ENCODE measurements at regions not wholly inside any gene's neighbourhood (a gene's known extent, or its start where the extent isn't known, plus 50 kb on each side); places are given as distances from the start of the nearest gene placed in this dataset.
A peak's percentile ranks its signal among the peaks of the same experiment; 100 is the strongest.

- ATAC-seq (no peak), DNase-seq (ENCODE audit: low read depth, low spot score) (no peak)
- no peak overlapping the region for H3K4me3 ChIP-seq (ENCODE audit: low read depth in 2 of 2, low read length in 2 of 2)
- ChIA-PET CTCF (no interaction called here), POLR2A (no interaction called here)
- no TSS peak for BruUV-seq (replicated peaks)
- H3K36me3 ChIP-seq (ENCODE audit: control insufficient read depth, insufficient read depth, low read length) = no peaks in the 10 kb centered on the region
- H3K9me3 ChIP-seq (ENCODE audit: control insufficient read depth, insufficient read depth, low read depth, low read length) = no peaks in the 10 kb centered on the region
- no peak overlapping the region for H3K27ac ChIP-seq (ENCODE audit: low read length)
- H3K27me3 ChIP-seq (ENCODE audit: control insufficient read depth, insufficient read depth, low read length) = no peaks in the 10 kb centered on the region; the same call in 1 of the 2 replicates
- in situ Hi-C loops (cut with HindIII; ENCODE audit: low pct_unique_long_range_greater_than_20kb, low sequenced_read_pairs) = no loop called here
- TF ChIP-seq SIN3A (IDR thresholded peaks at IDR 0.05; ENCODE audit: borderline replicate concordance, insufficient read depth, low read depth, low read length) (no peak), TCF7L2 (IDR thresholded peaks at IDR 0.05; ENCODE audit: low read depth, low read length) (no peak), POLR2AphosphoS5 (IDR thresholded peaks at IDR 0.05; ENCODE audit: low read depth, low read length) (no peak), CTCF (IDR thresholded peaks at IDR 0.05) (no peak), REST (IDR thresholded peaks at IDR 0.05; ENCODE audit: insufficient read depth in 1 of 2, low read depth in 2 of 2, low read length in 1 of 2) (no peak)
- H3K4me1 ChIP-seq (ENCODE audit: control insufficient read depth, insufficient read depth, low read length) = no peaks in the 10 kb centered on the region
- intact Hi-C loops (cut with micrococcal nuclease; ENCODE audit: unreplicated experiment) = no loop called here
These were observed 1428.6 kb downstream of the LRRC4C start for GRCh38 chr11:40030867-40031266.

- no peaks in the 10 kb centered on the region for H3K36me3 ChIP-seq (ENCODE audit: control insufficient read depth, insufficient read depth, low read length)
- no peak overlapping the region for H3K27ac ChIP-seq (ENCODE audit: low read length)
- TF ChIP-seq CTCF (IDR thresholded peaks at IDR 0.05) (no peak), REST (IDR thresholded peaks at IDR 0.05; ENCODE audit: insufficient read depth in 1 of 2, low read depth in 2 of 2, low read length in 1 of 2) (no peak), SIN3A (IDR thresholded peaks at IDR 0.05; ENCODE audit: borderline replicate concordance, insufficient read depth, low read depth, low read length) (no peak), TCF7L2 (IDR thresholded peaks at IDR 0.05; ENCODE audit: low read depth, low read length) (no peak), POLR2AphosphoS5 (IDR thresholded peaks at IDR 0.05; ENCODE audit: low read depth, low read length) (no peak)
- ChIA-PET CTCF (interaction anchor here (0.7 kb wide), 1 partner anchor 94 kb away, joined by 14 read pairs; no protein-coding TSS in a partner anchor), POLR2A (no interaction called here)
- H3K9me3 ChIP-seq (ENCODE audit: control insufficient read depth, insufficient read depth, low read depth, low read length) = no peaks in the 10 kb centered on the region
- intact Hi-C loops (cut with micrococcal nuclease; ENCODE audit: unreplicated experiment) = no loop called here
- ATAC-seq = no peak
- no TSS peak for BruUV-seq (replicated peaks)
- peak overlapping the region; percentile 14 to 33; a peak in 3 of 4 replicates for H3K4me3 ChIP-seq (ENCODE audit: low read depth in 2 of 2, low read length in 2 of 2)
- in situ Hi-C loops (cut with HindIII; ENCODE audit: low pct_unique_long_range_greater_than_20kb, low sequenced_read_pairs) = no loop called here
- H3K27me3 ChIP-seq (ENCODE audit: control insufficient read depth, insufficient read depth, low read length) = no peaks in the 10 kb centered on the region; the same call in 1 of the 2 replicates
- no peaks in the 10 kb centered on the region for H3K4me1 ChIP-seq (ENCODE audit: control insufficient read depth, insufficient read depth, low read length)
- DNase-seq (ENCODE audit: low read depth, low spot score) = no peak
These were observed 1430.1 kb downstream of the LRRC4C start for GRCh38 chr11:40029391-40029790.
